Neural cell (in vitro differentiated cells): ENCODE measurements at regions not wholly inside any gene's neighbourhood (a gene's known extent, or its start where the extent isn't known, plus 50 kb on each side); places are given as distances from the start of the nearest gene placed in this dataset.

Source experiments
- CTCF ChIP-seq: fragments of 450-650 bp; IDR thresholded peaks from 2 replicates; pipeline ENCODE4 v1.5.1; 2014; ENCODE audit warnings: antibody characterized with exemption, mild to moderate bottlenecking, moderate library complexity; ENCODE audit not compliant: poor library complexity, severe bottlenecking
- EZH2 ChIP-seq: fragments of 200-600, 300-800 bp; shearing (Covaris generic), sonication (generic); IDR thresholded peaks from 2 replicates; pipeline ENCODE4 v1.6.1; 2014; ENCODE audit warnings: antibody characterized with exemption, low read length, borderline replicate concordance, mild to moderate bottlenecking; ENCODE audit not compliant: insufficient read depth, poor library complexity, severe bottlenecking
- POLR2AphosphoS5 ChIP-seq: IDR thresholded peaks from 2 replicates; pipeline ENCODE4 v1.6.1; 2012
- REST ChIP-seq: IDR thresholded peaks from 2 replicates; pipeline ENCODE4 v1.6.1; 2012; ENCODE audit warnings: borderline replicate concordance
- SMC3 ChIP-seq: fragments of 450-650 bp; conservative IDR thresholded peaks from 2 replicates; pipeline ENCODE4 v1.6.1; 2014; ENCODE audit warnings: antibody characterized with exemption, mild to moderate bottlenecking, moderate library complexity; ENCODE audit not compliant: poor library complexity

GRCh38 chr22:44578516-44579230, 80.6 kb upstream of the RTL6 start:
- TF ChIP-seq EZH2 (no peak), CTCF (no peak), SMC3 (no peak), POLR2AphosphoS5 (no peak), REST (no peak)
